ENCODE measurements at regions not wholly inside any gene's neighbourhood (a gene's known extent, or its start where the extent isn't known, plus 50 kb on each side); places are given as distances from the start of the nearest gene placed in this dataset.

- no peak overlapping the region for H3K4me2 ChIP-seq (ENCODE audit: low read length)
- TF ChIP-seq CTCF (IDR thresholded peaks at IDR 0.05; ENCODE audit: low read length) (no peak), EZH2 (IDR thresholded peaks at IDR 0.05; ENCODE audit: borderline replicate concordance, low read length) (no peak)
Measured at GRCh38 chr4:20318909-20319277, 67.2 kb downstream of the SLIT2 start.

GRCh38 chr4:20319825-20320612 lies 68.3 kb downstream of the SLIT2 start:
- H3F3A ChIP-seq (ENCODE audit: insufficient read depth, low read length): no peaks in the 10 kb centered on the region
- no peak overlapping the region for H2AFZ ChIP-seq (ENCODE audit: low read length)
- H3K9me3 ChIP-seq (ENCODE audit: low read length): no peaks in the 10 kb centered on the region
- no peak for TF ChIP-seq EZH2 (IDR thresholded peaks at IDR 0.05; ENCODE audit: borderline replicate concordance, low read length)
- no peak for TF ChIP-seq CTCF (IDR thresholded peaks at IDR 0.05; ENCODE audit: low read length)
- no peaks in the 10 kb centered on the region for H3K79me2 ChIP-seq (ENCODE audit: insufficient read depth, low read length)
- no peak overlapping the region for H3K4me2 ChIP-seq (ENCODE audit: low read length)
- no peaks in the 10 kb centered on the region for H3K9me2 ChIP-seq (ENCODE audit: low read depth, low read length)
- H3K4me1 ChIP-seq (ENCODE audit: insufficient read depth, low read length, severe bottlenecking): no peaks in the 10 kb centered on the region
- no peak overlapping the region for H3K4me3 ChIP-seq (ENCODE audit: low read depth, low read length, poor library complexity, severe bottlenecking)
- no peak overlapping the region for H3K27ac ChIP-seq (ENCODE audit: low read depth, low read length, poor library complexity, severe bottlenecking)
- H4K20me1 ChIP-seq (ENCODE audit: insufficient read depth, low read length): no peaks in the 10 kb centered on the region
- H3K27me3 ChIP-seq (ENCODE audit: insufficient read depth, low read length): no peaks in the 10 kb centered on the region
- no peaks in the 10 kb centered on the region for H3K36me3 ChIP-seq (ENCODE audit: insufficient read depth, low read length)
- H3K9ac ChIP-seq (ENCODE audit: low read length): no peak overlapping the region

More at GRCh38 chr4:20318909-20319277, 67.2 kb downstream of the SLIT2 start:
- Histone ChIP-seq H3K4me1 (ENCODE audit: insufficient read depth, low read length, severe bottlenecking) (no peaks in the 10 kb centered on the region), H3K9me2 (ENCODE audit: low read depth, low read length) (no peaks in the 10 kb centered on the region), H3K27me3 (ENCODE audit: insufficient read depth, low read length) (no peaks in the 10 kb centered on the region), H3K4me3 (ENCODE audit: low read depth, low read length, poor library complexity, severe bottlenecking) (no peak overlapping the region), H4K20me1 (ENCODE audit: insufficient read depth, low read length) (no peaks in the 10 kb centered on the region), H3K9me3 (ENCODE audit: low read length) (no peaks in the 10 kb centered on the region), H2AFZ (ENCODE audit: low read length) (no peak overlapping the region), H3K27ac (ENCODE audit: low read depth, low read length, poor library complexity, severe bottlenecking) (no peak overlapping the region), H3K9ac (ENCODE audit: low read length) (no peak overlapping the region), H3F3A (ENCODE audit: insufficient read depth, low read length) (no peaks in the 10 kb centered on the region), H3K36me3 (ENCODE audit: insufficient read depth, low read length) (no peaks in the 10 kb centered on the region), H3K79me2 (ENCODE audit: insufficient read depth, low read length) (no peaks in the 10 kb centered on the region)

- Histone ChIP-seq H4K20me1 (ENCODE audit: insufficient read depth, low read length) (no peaks in the 10 kb centered on the region), H3K36me3 (ENCODE audit: insufficient read depth, low read length) (no peaks in the 10 kb centered on the region), H3K27ac (ENCODE audit: low read depth, low read length, poor library complexity, severe bottlenecking) (no peak overlapping the region), H3F3A (ENCODE audit: insufficient read depth, low read length) (no peaks in the 10 kb centered on the region), H3K9me3 (ENCODE audit: low read length) (no peaks in the 10 kb centered on the region), H3K4me2 (ENCODE audit: low read length) (no peak overlapping the region), H3K4me1 (ENCODE audit: insufficient read depth, low read length, severe bottlenecking) (no peaks in the 10 kb centered on the region), H3K9me2 (ENCODE audit: low read depth, low read length) (no peaks in the 10 kb centered on the region), H3K4me3 (ENCODE audit: low read depth, low read length, poor library complexity, severe bottlenecking) (no peak overlapping the region), H3K79me2 (ENCODE audit: insufficient read depth, low read length) (no peaks in the 10 kb centered on the region), H3K27me3 (ENCODE audit: insufficient read depth, low read length) (no peaks in the 10 kb centered on the region), H3K9ac (ENCODE audit: low read length) (no peak overlapping the region), H2AFZ (ENCODE audit: low read length) (no peak overlapping the region)
- TF ChIP-seq EZH2 (IDR thresholded peaks at IDR 0.05; ENCODE audit: borderline replicate concordance, low read length): no peak
- TF ChIP-seq CTCF (IDR thresholded peaks at IDR 0.05; ENCODE audit: low read length): no peak
Measured at GRCh38 chr4:20323991-20324390, 72.3 kb downstream of the SLIT2 start.

Data from OCI-LY1 (cell line).